SU-DHL-6 (cell line): ENCODE measurements at regions not wholly inside any gene's neighbourhood (a gene's known extent, or its start where the extent isn't known, plus 50 kb on each side); places are given as distances from the start of the nearest gene placed in this dataset.

ENCODE experiments used
- H2AFZ ChIP-seq: fragments of 200-600 bp; sonication (generic); 2 replicates; pipeline ENCODE4 v1.6.1; 2014; ENCODE audit warnings: low read depth, mild to moderate bottlenecking, moderate library complexity, mixed read lengths, antibody characterized with exemption, low read length; ENCODE audit not compliant: severe bottlenecking
- H3F3A ChIP-seq: fragments of 200-600 bp; shearing (Covaris generic); 2 replicates; pipeline ENCODE4 v1.6.0; 2016; ENCODE audit warnings: antibody characterized with exemption, mild to moderate bottlenecking; ENCODE audit not compliant: insufficient read depth
- H3K27ac ChIP-seq: fragments of 200-600 bp; sonication (generic); 2 replicates; pipeline ENCODE4 v1.5.1; 2016; ENCODE audit warnings: low read depth, mild to moderate bottlenecking, low read length, moderate library complexity, mixed read lengths
- H3K27me3 ChIP-seq: fragments of 200-600 bp; sonication (generic), shearing (Covaris generic); 2 replicates; pipeline ENCODE4 v1.6.0; 2014; ENCODE audit warnings: mild to moderate bottlenecking, low read length
- H3K36me3 ChIP-seq: fragments of 200-600 bp; sonication (generic); 2 replicates; pipeline ENCODE4 v1.6.1; 2014; ENCODE audit warnings: mild to moderate bottlenecking, low read length, mixed read lengths
- H3K4me2 ChIP-seq: fragments of 300-600, 200-600 bp; shearing (Covaris generic), sonication (generic); 2 replicates; pipeline ENCODE4 v1.6.0; 2014; ENCODE audit warnings: low read length, low read depth, mild to moderate bottlenecking; ENCODE audit not compliant: poor library complexity, severe bottlenecking
- H3K4me3 ChIP-seq: fragments of 200-600 bp; sonication (generic); 2 replicates; pipeline ENCODE4 v1.5.1; 2014; ENCODE audit warnings: antibody characterized with exemption, low read length, mild to moderate bottlenecking, mixed read lengths; ENCODE audit not compliant: insufficient read depth, poor library complexity, severe bottlenecking
- H3K79me2 ChIP-seq: fragments of 200-600 bp; sonication (generic); 2 replicates; pipeline ENCODE4 v1.6.1; 2014; ENCODE audit warnings: mild to moderate bottlenecking, low read length, moderate library complexity; ENCODE audit not compliant: insufficient read depth
- H3K9ac ChIP-seq: fragments of 200-600 bp; sonication (generic); 2 replicates; pipeline ENCODE4 v1.7.0; 2014; ENCODE audit warnings: mild to moderate bottlenecking, low read length
- H3K9me2 ChIP-seq: fragments of 200-600 bp; sonication (generic); replicated peaks from 2 replicates; pipeline ENCODE4 v1.6.1; 2014; ENCODE audit warnings: low read length; ENCODE audit not compliant: insufficient read depth
- H3K9me3 ChIP-seq: fragments of 200-600 bp; sonication (generic); 2 replicates; pipeline ENCODE4 v1.6.1; 2014; ENCODE audit warnings: low read length, mixed read lengths; ENCODE audit not compliant: insufficient read depth
- H4K20me1 ChIP-seq: fragments of 200-600 bp; sonication (generic); 2 replicates; pipeline ENCODE4 v1.6.1; 2014; ENCODE audit warnings: low read depth, mild to moderate bottlenecking, antibody characterized with exemption, low read length, moderate library complexity, mixed read lengths
- EZH2phosphoT487 ChIP-seq: fragments of 200-600 bp; sonication (generic), shearing (Covaris generic); conservative IDR thresholded peaks from 2 replicates; pipeline ENCODE4 v1.6.1; 2018; ENCODE audit warnings: mild to moderate bottlenecking, antibody characterized with exemption, low read length, moderate library complexity, mixed read lengths
- TF ChIP-seq, protein P1 (sequence below): fragments of 200-600 bp; sonication (generic); IDR thresholded peaks from one replicate; pipeline ENCODE4 v1.5.1; 2017; ENCODE audit warnings: antibody characterized with exemption, mild to moderate bottlenecking, low read length, moderate library complexity; ENCODE audit not compliant: insufficient read depth, poor library complexity, severe bottlenecking

DNA sequence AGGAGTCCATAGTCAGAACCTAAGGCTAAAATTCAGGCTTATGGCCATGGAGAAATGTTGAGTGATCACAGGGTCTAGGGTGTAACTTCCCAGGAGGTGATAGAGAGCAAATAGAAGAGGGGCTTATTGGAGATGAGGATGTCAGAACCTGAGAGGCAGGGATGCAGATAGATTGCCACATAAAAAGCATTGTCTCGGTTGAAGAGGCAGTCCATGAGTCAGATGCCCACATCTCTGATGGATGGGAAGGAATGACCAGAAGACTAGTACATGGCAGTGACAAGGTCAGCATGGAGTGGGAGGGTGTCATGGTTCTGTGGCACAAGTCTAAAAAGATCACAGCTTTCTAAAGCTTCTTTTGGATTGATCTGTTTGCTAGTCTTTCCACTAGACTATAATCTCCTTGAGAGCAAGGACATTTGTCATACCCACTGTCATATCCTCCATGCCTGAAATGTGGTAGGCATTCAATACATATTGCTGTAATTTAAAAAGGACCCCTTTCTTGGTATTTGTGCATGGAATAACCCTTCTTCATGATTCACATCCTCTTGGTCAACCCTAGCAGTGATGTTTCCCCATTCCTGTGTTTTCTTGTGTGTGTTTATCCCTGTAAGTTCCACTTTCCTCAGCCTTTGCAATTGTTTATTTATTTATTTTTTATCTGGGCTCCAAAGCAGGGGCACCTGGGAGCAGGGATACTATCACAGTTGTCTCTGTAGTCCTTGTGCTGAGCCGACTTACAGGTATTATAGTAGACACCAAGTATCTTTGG is 613.4 kb upstream of the CFAP20DC start:
- Histone ChIP-seq H3K79me2 (no peaks in the 10 kb centered on the region), H3K36me3 (no peaks in the 10 kb centered on the region), H3F3A (no peaks in the 10 kb centered on the region), H2AFZ (no peak overlapping the region), H3K9me3 (no peaks in the 10 kb centered on the region), H3K4me2 (no peak overlapping the region), H4K20me1 (no peaks in the 10 kb centered on the region), H3K9me2 (no peaks in the 10 kb centered on the region), H3K27ac (no peak overlapping the region), H3K9ac (no peak overlapping the region), H3K4me3 (no peak overlapping the region), H3K27me3 (no peaks in the 10 kb centered on the region)
- no peak for TF ChIP-seq EZH2phosphoT487
- TF ChIP-seq, protein P1, sequence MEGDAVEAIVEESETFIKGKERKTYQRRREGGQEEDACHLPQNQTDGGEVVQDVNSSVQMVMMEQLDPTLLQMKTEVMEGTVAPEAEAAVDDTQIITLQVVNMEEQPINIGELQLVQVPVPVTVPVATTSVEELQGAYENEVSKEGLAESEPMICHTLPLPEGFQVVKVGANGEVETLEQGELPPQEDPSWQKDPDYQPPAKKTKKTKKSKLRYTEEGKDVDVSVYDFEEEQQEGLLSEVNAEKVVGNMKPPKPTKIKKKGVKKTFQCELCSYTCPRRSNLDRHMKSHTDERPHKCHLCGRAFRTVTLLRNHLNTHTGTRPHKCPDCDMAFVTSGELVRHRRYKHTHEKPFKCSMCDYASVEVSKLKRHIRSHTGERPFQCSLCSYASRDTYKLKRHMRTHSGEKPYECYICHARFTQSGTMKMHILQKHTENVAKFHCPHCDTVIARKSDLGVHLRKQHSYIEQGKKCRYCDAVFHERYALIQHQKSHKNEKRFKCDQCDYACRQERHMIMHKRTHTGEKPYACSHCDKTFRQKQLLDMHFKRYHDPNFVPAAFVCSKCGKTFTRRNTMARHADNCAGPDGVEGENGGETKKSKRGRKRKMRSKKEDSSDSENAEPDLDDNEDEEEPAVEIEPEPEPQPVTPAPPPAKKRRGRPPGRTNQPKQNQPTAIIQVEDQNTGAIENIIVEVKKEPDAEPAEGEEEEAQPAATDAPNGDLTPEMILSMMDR: no peak

DNA sequence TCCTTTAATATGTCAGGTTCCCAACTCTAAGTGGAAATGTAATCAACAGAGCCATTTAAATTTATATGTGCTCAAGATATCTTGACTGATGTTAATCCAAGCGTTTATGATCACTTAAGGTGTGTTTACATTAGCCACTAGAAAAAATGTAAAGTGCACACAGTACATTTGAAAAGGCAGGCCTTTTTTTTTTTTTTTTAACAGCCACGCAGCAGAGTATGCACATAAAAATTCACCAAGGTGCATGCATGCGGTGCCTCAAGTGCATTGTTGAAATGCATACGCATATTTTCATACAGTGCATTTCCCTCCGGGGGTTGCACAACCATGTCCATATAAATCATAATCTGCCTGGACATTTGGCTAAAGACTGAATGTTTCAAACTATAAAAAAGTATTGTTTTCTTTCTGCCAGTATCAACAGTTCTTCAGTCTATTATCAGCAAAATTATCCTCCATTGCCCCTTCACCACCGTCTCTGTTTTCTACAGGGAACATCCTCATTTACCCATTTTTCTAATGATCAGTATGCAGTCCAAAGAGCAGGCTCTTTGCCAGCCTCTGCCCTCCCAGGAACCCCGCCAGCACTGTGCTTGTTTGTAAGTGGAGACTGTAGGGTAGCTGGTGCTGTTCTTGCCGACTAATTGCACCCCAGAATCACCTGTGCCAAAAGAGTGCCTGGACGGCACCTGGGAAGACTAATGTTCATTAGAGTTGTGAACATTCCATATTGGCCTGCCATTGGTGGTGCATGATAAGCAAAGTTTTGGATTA is 611.2 kb upstream of the CFAP20DC start:
- H3K79me2 ChIP-seq: no peaks in the 10 kb centered on the region
- no peaks in the 10 kb centered on the region for H4K20me1 ChIP-seq
- no peaks in the 10 kb centered on the region for H3K9me3 ChIP-seq
- H3K27me3 ChIP-seq: no peaks in the 10 kb centered on the region
- H3K9ac ChIP-seq: no peak overlapping the region
- TF ChIP-seq, protein P1: no peak
- TF ChIP-seq EZH2phosphoT487: no peak
- no peaks in the 10 kb centered on the region for H3K9me2 ChIP-seq
- H3K27ac ChIP-seq: no peak overlapping the region
- H3K36me3 ChIP-seq: no peaks in the 10 kb centered on the region
- H3F3A ChIP-seq: no peaks in the 10 kb centered on the region
- H3K4me2 ChIP-seq: no peak overlapping the region
- H3K4me3 ChIP-seq: no peak overlapping the region
- no peak overlapping the region for H2AFZ ChIP-seq

DNA sequence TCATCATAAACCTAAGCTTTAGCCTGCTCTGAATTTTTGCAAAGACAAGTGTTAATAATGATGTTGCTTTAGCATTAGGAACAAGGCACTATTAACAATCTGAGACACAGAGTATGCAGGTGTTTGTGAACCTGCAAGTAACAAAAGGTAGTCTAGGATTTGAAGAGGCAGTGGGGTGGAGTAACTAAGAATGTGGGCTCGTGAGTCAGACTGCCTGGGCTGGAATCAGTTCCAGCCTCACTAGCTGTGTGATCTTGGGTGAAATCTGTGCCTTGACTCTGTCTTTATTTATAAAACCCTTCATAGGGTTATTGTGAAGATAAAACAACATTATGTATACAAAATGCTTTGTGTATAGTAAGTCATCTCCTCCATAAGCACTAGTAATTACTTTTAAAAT is 610.6 kb upstream of the CFAP20DC start:
- Histone ChIP-seq H3K9ac (no peak overlapping the region), H3K9me3 (no peaks in the 10 kb centered on the region), H2AFZ (no peak overlapping the region), H3K79me2 (no peaks in the 10 kb centered on the region), H3K4me3 (no peak overlapping the region), H3K4me2 (no peak overlapping the region), H4K20me1 (no peaks in the 10 kb centered on the region), H3F3A (no peaks in the 10 kb centered on the region), H3K27ac (no peak overlapping the region), H3K9me2 (no peaks in the 10 kb centered on the region), H3K27me3 (no peaks in the 10 kb centered on the region), H3K36me3 (no peaks in the 10 kb centered on the region)
- no peak for TF ChIP-seq EZH2phosphoT487
- TF ChIP-seq, protein P1: no peak
